ENCODE measurements at regions not wholly inside any gene's neighbourhood (a gene's known extent, or its start where the extent isn't known, plus 50 kb on each side); places are given as distances from the start of the nearest gene placed in this dataset.

DNA sequence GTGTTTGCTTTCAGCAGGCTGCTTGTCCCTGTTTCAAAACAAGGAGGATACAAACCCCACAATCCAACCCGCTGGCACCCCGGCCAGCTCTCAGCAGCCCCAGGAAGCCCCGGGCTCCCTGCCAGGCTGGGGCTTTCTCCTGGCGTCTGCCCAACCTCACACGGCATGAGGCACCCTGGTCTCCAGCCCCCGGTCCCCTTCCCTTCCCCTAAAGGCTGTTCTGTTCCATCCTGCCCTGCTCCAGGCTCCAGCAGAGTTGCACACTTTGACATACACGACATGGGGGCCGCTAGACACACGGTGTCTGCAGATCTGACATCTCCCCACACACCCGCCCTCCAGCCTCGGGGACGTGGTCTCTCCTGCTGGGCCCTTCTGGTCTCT, 107.7 kb upstream of the ADRA2C start:
- TF ChIP-seq, protein P1, sequence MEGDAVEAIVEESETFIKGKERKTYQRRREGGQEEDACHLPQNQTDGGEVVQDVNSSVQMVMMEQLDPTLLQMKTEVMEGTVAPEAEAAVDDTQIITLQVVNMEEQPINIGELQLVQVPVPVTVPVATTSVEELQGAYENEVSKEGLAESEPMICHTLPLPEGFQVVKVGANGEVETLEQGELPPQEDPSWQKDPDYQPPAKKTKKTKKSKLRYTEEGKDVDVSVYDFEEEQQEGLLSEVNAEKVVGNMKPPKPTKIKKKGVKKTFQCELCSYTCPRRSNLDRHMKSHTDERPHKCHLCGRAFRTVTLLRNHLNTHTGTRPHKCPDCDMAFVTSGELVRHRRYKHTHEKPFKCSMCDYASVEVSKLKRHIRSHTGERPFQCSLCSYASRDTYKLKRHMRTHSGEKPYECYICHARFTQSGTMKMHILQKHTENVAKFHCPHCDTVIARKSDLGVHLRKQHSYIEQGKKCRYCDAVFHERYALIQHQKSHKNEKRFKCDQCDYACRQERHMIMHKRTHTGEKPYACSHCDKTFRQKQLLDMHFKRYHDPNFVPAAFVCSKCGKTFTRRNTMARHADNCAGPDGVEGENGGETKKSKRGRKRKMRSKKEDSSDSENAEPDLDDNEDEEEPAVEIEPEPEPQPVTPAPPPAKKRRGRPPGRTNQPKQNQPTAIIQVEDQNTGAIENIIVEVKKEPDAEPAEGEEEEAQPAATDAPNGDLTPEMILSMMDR (IDR thresholded peaks at IDR 0.05; ENCODE audit: low read length): no peak
- no peak for TF ChIP-seq EZH2 (optimal IDR thresholded peaks at IDR 0.05; ENCODE audit: low read depth, low read length)
- TF ChIP-seq EZH2phosphoT487 (IDR thresholded peaks at IDR 0.05; ENCODE audit: low read length): no peak
